ENCODE measurements at regions not wholly inside any gene's neighbourhood (a gene's known extent, or its start where the extent isn't known, plus 50 kb on each side); places are given as distances from the start of the nearest gene placed in this dataset.
"Not testable (repeated sequence)": the region's sequence is repeated elsewhere in the genome, so short reads cannot be mapped to it uniquely, and the experiment has no call there.

DNA sequence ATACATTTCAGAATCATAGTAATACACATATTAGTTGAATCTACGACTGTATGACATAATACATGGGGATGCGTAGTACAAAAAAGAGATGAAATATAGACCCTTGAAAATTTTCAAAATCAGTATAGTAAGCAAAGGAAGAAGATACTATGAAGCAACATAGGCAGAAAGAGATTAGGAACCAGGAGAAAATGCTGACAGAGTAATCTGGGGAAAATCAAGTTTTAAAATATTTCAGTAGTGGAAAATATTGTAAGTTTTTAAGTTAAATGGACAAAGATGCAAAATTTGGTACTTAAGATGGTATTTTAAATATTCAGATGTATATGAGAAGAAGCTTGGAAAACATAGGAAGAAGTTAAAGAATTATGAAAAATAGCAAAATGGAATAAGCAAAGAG, 915.6 kb upstream of the LRFN5 start:
- TF ChIP-seq, protein P1, sequence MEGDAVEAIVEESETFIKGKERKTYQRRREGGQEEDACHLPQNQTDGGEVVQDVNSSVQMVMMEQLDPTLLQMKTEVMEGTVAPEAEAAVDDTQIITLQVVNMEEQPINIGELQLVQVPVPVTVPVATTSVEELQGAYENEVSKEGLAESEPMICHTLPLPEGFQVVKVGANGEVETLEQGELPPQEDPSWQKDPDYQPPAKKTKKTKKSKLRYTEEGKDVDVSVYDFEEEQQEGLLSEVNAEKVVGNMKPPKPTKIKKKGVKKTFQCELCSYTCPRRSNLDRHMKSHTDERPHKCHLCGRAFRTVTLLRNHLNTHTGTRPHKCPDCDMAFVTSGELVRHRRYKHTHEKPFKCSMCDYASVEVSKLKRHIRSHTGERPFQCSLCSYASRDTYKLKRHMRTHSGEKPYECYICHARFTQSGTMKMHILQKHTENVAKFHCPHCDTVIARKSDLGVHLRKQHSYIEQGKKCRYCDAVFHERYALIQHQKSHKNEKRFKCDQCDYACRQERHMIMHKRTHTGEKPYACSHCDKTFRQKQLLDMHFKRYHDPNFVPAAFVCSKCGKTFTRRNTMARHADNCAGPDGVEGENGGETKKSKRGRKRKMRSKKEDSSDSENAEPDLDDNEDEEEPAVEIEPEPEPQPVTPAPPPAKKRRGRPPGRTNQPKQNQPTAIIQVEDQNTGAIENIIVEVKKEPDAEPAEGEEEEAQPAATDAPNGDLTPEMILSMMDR (IDR thresholded peaks at IDR 0.05; ENCODE audit: low read depth, low read length): no peak
- no peak for DNase-seq (ENCODE audit: extremely low read depth, low read depth)

- TF ChIP-seq, protein P1 (IDR thresholded peaks at IDR 0.05; ENCODE audit: low read depth, low read length): no peak
- DNase-seq (ENCODE audit: extremely low read depth, low read depth): no peak
These were observed 920.9 kb upstream of the LRFN5 start for GRCh38 chr14:40685764-40686163.

DNA sequence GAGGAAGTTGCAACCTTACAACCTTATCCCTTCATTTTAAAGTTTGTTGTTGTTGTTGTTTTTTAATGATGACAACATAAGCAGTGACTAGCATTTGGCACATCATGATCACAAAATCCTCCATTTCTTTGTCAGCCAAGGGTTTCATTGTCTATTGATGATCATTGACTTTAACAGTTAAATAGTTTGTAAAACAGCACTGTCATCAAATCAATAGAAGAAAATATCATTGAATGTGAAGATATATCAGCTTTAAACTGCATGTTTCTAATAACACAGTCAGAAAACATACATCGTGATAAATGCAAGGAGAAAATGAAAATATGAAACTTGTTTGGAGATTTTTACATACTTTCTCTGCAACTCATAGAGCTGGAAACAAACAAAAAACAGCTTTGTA, 922.3 kb upstream of the LRFN5 start:
- DNase-seq (ENCODE audit: extremely low read depth, low read depth): no peak
- TF ChIP-seq, protein P1 (IDR thresholded peaks at IDR 0.05; ENCODE audit: low read depth, low read length): no peak

- TF ChIP-seq, protein P1 (IDR thresholded peaks at IDR 0.05; ENCODE audit: low read depth, low read length): no peak
- DNase-seq (ENCODE audit: extremely low read depth, low read depth): no peak
These were observed 924.4 kb upstream of the LRFN5 start for GRCh38 chr14:40682131-40682913.

GRCh38 chr14:40679256-40679655, 927.4 kb upstream of the LRFN5 start:
- DNase-seq (ENCODE audit: extremely low read depth, low read depth): no peak
- TF ChIP-seq, protein P1 (IDR thresholded peaks at IDR 0.05; ENCODE audit: low read depth, low read length): no peak

DNA sequence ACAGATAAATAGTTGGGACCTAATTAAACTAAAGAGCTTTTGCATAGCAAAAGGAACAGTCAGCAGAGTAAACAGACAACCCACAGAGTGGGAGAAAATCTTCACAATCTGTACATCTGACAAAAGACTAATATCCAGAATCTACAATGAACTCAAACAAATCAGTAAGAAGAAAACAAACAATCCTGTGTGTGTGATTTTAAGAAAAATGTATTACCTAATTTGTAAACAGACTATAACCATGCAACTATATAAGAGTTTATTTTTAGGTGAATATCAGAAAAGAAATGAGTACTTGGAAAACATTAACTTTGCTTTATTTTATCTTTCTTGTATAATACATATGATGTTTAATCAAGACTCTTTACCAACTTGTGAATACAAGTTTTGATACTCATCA, 929.5 kb upstream of the LRFN5 start:
- DNase-seq (ENCODE audit: extremely low read depth, low read depth): not testable (repeated sequence)

DNA sequence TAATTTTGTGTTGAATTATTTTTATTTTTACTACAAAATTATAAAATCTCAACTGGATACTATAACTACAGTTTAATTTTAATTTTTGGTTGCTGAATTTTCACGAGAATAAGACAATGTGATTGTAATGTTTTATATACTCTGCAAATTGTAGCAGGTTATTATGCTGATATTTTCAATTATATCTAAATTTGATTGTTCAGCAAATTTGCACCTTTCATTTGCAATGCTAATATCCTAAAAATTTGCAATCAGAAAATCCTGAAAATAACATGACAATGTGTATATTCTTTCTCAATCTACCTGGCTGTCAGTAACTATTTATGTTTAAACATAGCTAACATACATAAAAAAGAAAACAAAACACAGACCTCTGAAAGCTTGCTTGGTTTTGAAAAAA, 932.2 kb upstream of the LRFN5 start:
- TF ChIP-seq, protein P1 (IDR thresholded peaks at IDR 0.05; ENCODE audit: low read depth, low read length): no peak
- DNase-seq (ENCODE audit: extremely low read depth, low read depth): no peak

- DNase-seq (ENCODE audit: extremely low read depth, low read depth): no peak
- TF ChIP-seq, protein P1 (IDR thresholded peaks at IDR 0.05; ENCODE audit: low read depth, low read length): no peak
These were observed 950.4 kb upstream of the LRFN5 start for GRCh38 chr14:40656311-40656710.

Data from AG09319 (cell line).